Right atrium auricular region (tissue), 2 donors: ENCODE measurements at regions not wholly inside any gene's neighbourhood (a gene's known extent, or its start where the extent isn't known, plus 50 kb on each side); places are given as distances from the start of the nearest gene placed in this dataset.

ENCODE experiments used
- DNase-seq: peaks from one replicate; pipeline ENCODE4 v3.0.0-alpha.2; 2019; ENCODE audit warnings: low spot score
- H3K27ac ChIP-seq, 2 donors: fragments of 200-600 bp; sonication (generic); 1 replicate in 1 of 2; 2 replicates in 1 of 2; pipeline ENCODE4 v1.5.1; 2016 to 2019
- H3K27me3 ChIP-seq, 2 donors: fragments of 200-600 bp; sonication (generic); one replicate each; pipeline versions ENCODE4 v1.5.1 to v1.6.0; 2017 to 2019
- H3K36me3 ChIP-seq: fragments of 200-600 bp; sonication (generic); one replicate; pipeline ENCODE4 v1.5.1; 2016
- H3K4me1 ChIP-seq, 2 donors: fragments of 200-600 bp; sonication (generic); one replicate each; pipeline versions ENCODE4 v1.5.1 to v1.6.0; 2017 to 2019
- H3K4me3 ChIP-seq, 2 donors: fragments of 200-600 bp; sonication (generic); 1 replicate in 1 of 2; 2 replicates in 1 of 2; pipeline ENCODE4 v1.5.1; 2017 to 2019; ENCODE audit warnings: mild to moderate bottlenecking in 1 of 2, moderate library complexity in 1 of 2
- H3K9me3 ChIP-seq, 2 donors: fragments of 200-600 bp; sonication (generic); one replicate each; pipeline ENCODE4 v1.5.1; 2019
- CTCF ChIP-seq, 2 donors: fragments of 200-600 bp; sonication (generic); IDR thresholded peaks; one replicate each; pipeline ENCODE4 v1.5.1; 2019; ENCODE audit warnings: antibody characterized with exemption in 2 of 2

- TF ChIP-seq CTCF (IDR thresholded peaks at IDR 0.05), result no peak
- no peaks in the 10 kb centered on the region for H3K4me1 ChIP-seq
- H3K36me3 ChIP-seq, result no peaks in the 10 kb centered on the region
- no peaks in the 10 kb centered on the region for H3K27me3 ChIP-seq
- DNase-seq, result no peak
- no peak overlapping the region for H3K27ac ChIP-seq
- no peak overlapping the region for H3K4me3 ChIP-seq
- H3K9me3 ChIP-seq, result no peaks in the 10 kb centered on the region
Observed at GRCh38 chr11:87954476-87954875, 220.8 kb downstream of the RAB38 start.

GRCh38 chr11:87942786-87943185, 232.5 kb downstream of the RAB38 start:
- Histone ChIP-seq H3K4me1 (no peaks in the 10 kb centered on the region), H3K36me3 (no peaks in the 10 kb centered on the region), H3K9me3 (no peaks in the 10 kb centered on the region), H3K27me3 (no peaks in the 10 kb centered on the region), H3K4me3 (no peak overlapping the region), H3K27ac (no peak overlapping the region)
- no peak for DNase-seq
- TF ChIP-seq CTCF (IDR thresholded peaks at IDR 0.05), result no peak

GRCh38 chr11:87934182-87934581, 241.1 kb downstream of the RAB38 start:
- Histone ChIP-seq H3K36me3 (no peaks in the 10 kb centered on the region), H3K27ac (no peak overlapping the region), H3K4me1 (no peaks in the 10 kb centered on the region), H3K4me3 (no peak overlapping the region), H3K27me3 (no peaks in the 10 kb centered on the region), H3K9me3 (no peaks in the 10 kb centered on the region)
- TF ChIP-seq CTCF (IDR thresholded peaks at IDR 0.05), result no peak
- no peak for DNase-seq

- Histone ChIP-seq H3K9me3 (no peaks in the 10 kb centered on the region), H3K4me3 (no peak overlapping the region), H3K4me1 (no peaks in the 10 kb centered on the region), H3K27ac (no peak overlapping the region), H3K27me3 (no peaks in the 10 kb centered on the region), H3K36me3 (no peaks in the 10 kb centered on the region)
- no peak for DNase-seq
- no peak for TF ChIP-seq CTCF (IDR thresholded peaks at IDR 0.05)
Observed at GRCh38 chr11:87926250-87926970, 248.8 kb downstream of the RAB38 start.

- Histone ChIP-seq H3K27me3 (no peaks in the 10 kb centered on the region), H3K9me3 (no peaks in the 10 kb centered on the region), H3K4me1 (no peaks in the 10 kb centered on the region), H3K4me3 (no peak overlapping the region), H3K27ac (no peak overlapping the region), H3K36me3 (no peaks in the 10 kb centered on the region)
- no peak for DNase-seq
- TF ChIP-seq CTCF (IDR thresholded peaks at IDR 0.05), result no peak
Observed at GRCh38 chr11:87924125-87924524, 251.1 kb downstream of the RAB38 start.

GRCh38 chr11:87917111-87917510, 258.1 kb downstream of the RAB38 start:
- no peaks in the 10 kb centered on the region for H3K4me1 ChIP-seq
- H3K27ac ChIP-seq, result no peak overlapping the region
- H3K27me3 ChIP-seq, result no peaks in the 10 kb centered on the region
- H3K4me3 ChIP-seq, result no peak overlapping the region
- H3K36me3 ChIP-seq, result no peaks in the 10 kb centered on the region
- DNase-seq, result no peak
- no peak for TF ChIP-seq CTCF (IDR thresholded peaks at IDR 0.05)
- H3K9me3 ChIP-seq, result no peaks in the 10 kb centered on the region
